Epithelial cell of esophagus (primary cell): ENCODE measurements at regions not wholly inside any gene's neighbourhood (a gene's known extent, or its start where the extent isn't known, plus 50 kb on each side); places are given as distances from the start of the nearest gene placed in this dataset.
A peak's percentile ranks its signal among the peaks of the same experiment; 100 is the strongest.

ENCODE experiments used
- DNase-seq: peaks from one replicate; pipeline ENCODE4 v3.0.0; 2010; ENCODE audit warnings: low read depth
- H3K4me3 ChIP-seq: 2 replicates; pipeline ENCODE4 v1.5.1; 2011; ENCODE audit warnings: mild to moderate bottlenecking, low read length, control low read depth
- CTCF ChIP-seq: IDR thresholded peaks from 2 replicates; pipeline ENCODE4 v1.5.1; 2011; ENCODE audit warnings: low read depth, mild to moderate bottlenecking, low read length, control low read depth, inconsistent platforms; ENCODE audit not compliant: insufficient read depth; ENCODE audit errors: missing control alignments

GRCh38 chr7:81030472-81030871 lies 111.6 kb upstream of the SEMA3C start:
- DNase-seq: no peak
- no peak overlapping the region for H3K4me3 ChIP-seq
- no peak for TF ChIP-seq CTCF

GRCh38 chr7:81029511-81029910 lies 110.7 kb upstream of the SEMA3C start:
- DNase-seq: no peak
- no peak overlapping the region for H3K4me3 ChIP-seq
- TF ChIP-seq CTCF: no peak

- TF ChIP-seq CTCF: no peak
- no peak overlapping the region for H3K4me3 ChIP-seq
- DNase-seq: peak; percentile 51
These were observed 106.5 kb upstream of the SEMA3C start for GRCh38 chr7:81025360-81025759.

- H3K4me3 ChIP-seq: no peak overlapping the region
- TF ChIP-seq CTCF: no peak
- no peak for DNase-seq
These were observed 96.1 kb upstream of the SEMA3C start for GRCh38 chr7:81014908-81015307.

- no peak overlapping the region for H3K4me3 ChIP-seq
- TF ChIP-seq CTCF: no peak
- DNase-seq: peak; percentile 93
These were observed 95.4 kb upstream of the SEMA3C start for GRCh38 chr7:81014266-81014665.

GRCh38 chr7:81013083-81013817 lies 94.4 kb upstream of the SEMA3C start:
- DNase-seq: peak; percentile 93
- no peak for TF ChIP-seq CTCF

GRCh38 chr7:81008901-81009300 lies 90.0 kb upstream of the SEMA3C start:
- peak; percentile 44 for DNase-seq
- TF ChIP-seq CTCF: no peak
- H3K4me3 ChIP-seq: no peak overlapping the region

More at GRCh38 chr7:81013083-81013817, 94.4 kb upstream of the SEMA3C start:
- no peak overlapping the region for H3K4me3 ChIP-seq
